Adrenal gland (tissue), 9 donors: ENCODE measurements at regions not wholly inside any gene's neighbourhood (a gene's known extent, or its start where the extent isn't known, plus 50 kb on each side); places are given as distances from the start of the nearest gene placed in this dataset.

Source experiments
- DNase-seq, 7 donors: peaks; one replicate each; pipeline ENCODE4 v3.0.0-alpha.2; 2019 to 2020
- H3K27ac ChIP-seq, 5 donors: fragments of 200-600 bp; sonication (generic) in 4 of 5; 1 replicate in 3 of 5; 2 replicates in 2 of 5; pipeline versions ENCODE4 v1.5.1 to v1.8.0; 2016 to 2020; ENCODE audit warnings: mild to moderate bottlenecking in 1 of 5
- H3K27me3 ChIP-seq: fragments of 200-600 bp; 2 replicates; pipeline ENCODE4 v1.8.0; 2021
- H3K36me3 ChIP-seq, 2 donors: fragments of 200-600 bp; replicated peaks in 1 of 2; 1 replicate in 1 of 2; 2 replicates in 1 of 2; pipeline versions ENCODE4 v1.5.1 to v1.8.0; 2018 to 2022
- H3K4me1 ChIP-seq, 2 donors: fragments of 200-600 bp; replicated peaks in 1 of 2; 1 replicate in 1 of 2; 2 replicates in 1 of 2; pipeline versions ENCODE4 v1.5.1 to v1.8.0; 2018 to 2021
- H3K4me3 ChIP-seq, 4 donors: fragments of 200-600 bp; sonication (generic) in 3 of 4; one replicate each; pipeline ENCODE4 v1.5.1; 2016 to 2018
- H3K9me3 ChIP-seq, 3 donors: fragments of 200-600 bp; sonication (generic) in 1 of 3; replicated peaks in 1 of 3; 1 replicate in 2 of 3; 2 replicates in 1 of 3; pipeline versions ENCODE4 v1.5.1 to v1.8.0; 2016 to 2021
- POLR2A ChIP-seq, 2 donors: fragments of 450-650 bp; IDR thresholded peaks; one replicate each; pipeline ENCODE4 v1.6.1; 2017; ENCODE audit warnings: antibody characterized with exemption in 2 of 2, mild to moderate bottlenecking in 2 of 2, moderate library complexity in 1 of 2
- WGBS, 4 donors: extraction: QIAGEN DNeasy Blood & Tissue Kit in 2 of 4; methylation state at CpG; one replicate each; pipeline versions ENCODE4 v1.1.5 to v1.1.7; 2013 to 2017; 5-methylcytosine and 5-hydroxymethylcytosine counted together
- intact Hi-C, 2 donors: fragments of 100-400 bp; cut with DNase I; formaldehyde crosslinking; loops; one replicate each; pipeline versions ENCODE4 v1.14.1 to v1.15.0; 2022 to 2023
- TF ChIP-seq, protein P1 (sequence below), 6 experiments: fragments of 450-650 bp in 4 of 6; fragments of 200-600 bp in 2 of 6; sonication (generic) in 1 of 6; IDR thresholded peaks; 1 replicate in 5 of 6; 2 replicates in 1 of 6; pipeline versions ENCODE4 v1.5.1 to v1.8.0; 2016 to 2021; ENCODE audit warnings: antibody characterized with exemption in 6 of 6, mild to moderate bottlenecking in 2 of 6, moderate library complexity in 1 of 6
- donor health status: healthy with polysubstance abuse.
- donor health status: Bipolar disorder and iron deficiency.
- donor health status: DM: yes; HTN: yes; CAD: no.
- donor health status: DM: no; HTN: no; CAD: no.
- donor health status: DM: no; HTN: no; CAD: no.

DNA sequence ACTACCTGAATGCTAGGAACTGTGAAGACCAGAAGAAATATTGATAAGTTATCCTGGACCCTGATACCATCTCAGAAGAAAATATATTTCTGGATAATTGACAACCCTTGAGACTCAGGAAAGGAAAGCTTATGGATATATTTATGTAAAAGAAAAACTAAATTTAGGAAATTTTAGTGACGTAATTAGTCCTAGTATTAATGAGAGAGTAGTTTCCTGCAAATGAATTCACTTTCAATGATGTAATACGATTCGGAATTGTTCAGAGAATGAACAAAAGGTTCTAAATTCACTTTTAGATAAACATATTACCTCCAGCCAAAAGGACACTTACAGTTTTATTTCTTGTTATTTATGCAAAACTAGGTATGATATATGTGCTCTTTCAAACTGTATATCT is 1120.1 kb upstream of the NCAM2 start:
- intact Hi-C loops = no loop called here
- no peaks in the 10 kb centered on the region for H3K9me3 ChIP-seq
- H3K4me1 ChIP-seq = no peaks in the 10 kb centered on the region
- no peak overlapping the region for H3K4me3 ChIP-seq
- TF ChIP-seq, protein P1, sequence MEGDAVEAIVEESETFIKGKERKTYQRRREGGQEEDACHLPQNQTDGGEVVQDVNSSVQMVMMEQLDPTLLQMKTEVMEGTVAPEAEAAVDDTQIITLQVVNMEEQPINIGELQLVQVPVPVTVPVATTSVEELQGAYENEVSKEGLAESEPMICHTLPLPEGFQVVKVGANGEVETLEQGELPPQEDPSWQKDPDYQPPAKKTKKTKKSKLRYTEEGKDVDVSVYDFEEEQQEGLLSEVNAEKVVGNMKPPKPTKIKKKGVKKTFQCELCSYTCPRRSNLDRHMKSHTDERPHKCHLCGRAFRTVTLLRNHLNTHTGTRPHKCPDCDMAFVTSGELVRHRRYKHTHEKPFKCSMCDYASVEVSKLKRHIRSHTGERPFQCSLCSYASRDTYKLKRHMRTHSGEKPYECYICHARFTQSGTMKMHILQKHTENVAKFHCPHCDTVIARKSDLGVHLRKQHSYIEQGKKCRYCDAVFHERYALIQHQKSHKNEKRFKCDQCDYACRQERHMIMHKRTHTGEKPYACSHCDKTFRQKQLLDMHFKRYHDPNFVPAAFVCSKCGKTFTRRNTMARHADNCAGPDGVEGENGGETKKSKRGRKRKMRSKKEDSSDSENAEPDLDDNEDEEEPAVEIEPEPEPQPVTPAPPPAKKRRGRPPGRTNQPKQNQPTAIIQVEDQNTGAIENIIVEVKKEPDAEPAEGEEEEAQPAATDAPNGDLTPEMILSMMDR (IDR thresholded peaks at IDR 0.05) = no peak
- no peak for TF ChIP-seq POLR2A (IDR thresholded peaks at IDR 0.05)
- H3K27ac ChIP-seq = no peak overlapping the region
- 82 to 89% (median 83%) methylated on average over 3 of the region's 3 CpGs for WGBS, 4 donors
- DNase-seq = no peak
- no peaks in the 10 kb centered on the region for H3K27me3 ChIP-seq
- no peaks in the 10 kb centered on the region for H3K36me3 ChIP-seq

DNA sequence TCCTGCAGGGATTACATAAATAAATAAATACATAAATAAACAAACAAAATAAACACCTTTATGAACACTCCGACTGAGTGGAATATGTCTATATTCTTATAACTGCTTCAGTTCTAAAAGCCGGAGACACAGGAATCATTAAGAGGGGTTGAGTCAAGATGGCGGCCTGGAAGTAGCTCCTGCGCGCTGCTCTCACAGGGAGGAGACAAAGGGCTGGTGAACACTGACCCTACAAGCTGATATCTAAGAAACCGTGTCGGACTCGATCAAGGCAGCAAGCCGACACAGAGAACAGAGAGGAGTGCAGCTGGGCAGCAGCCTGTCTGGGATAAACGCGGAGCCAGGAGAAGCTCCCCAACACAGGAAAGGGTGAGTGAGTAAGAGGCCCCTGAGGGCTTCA is 1098.6 kb upstream of the NCAM2 start:
- H3K27ac ChIP-seq = no peak overlapping the region
- 90 to 94% (median 93%) methylated on average over 11 of the region's 11 CpGs for WGBS, 4 donors
- no peaks in the 10 kb centered on the region for H3K36me3 ChIP-seq
- TF ChIP-seq, protein P1 (IDR thresholded peaks at IDR 0.05) = no peak
- TF ChIP-seq POLR2A (IDR thresholded peaks at IDR 0.05) = no peak
- no peak overlapping the region for H3K4me3 ChIP-seq
- H3K4me1 ChIP-seq = no peaks in the 10 kb centered on the region
- no peak for DNase-seq
- intact Hi-C loops = no loop called here
- H3K9me3 ChIP-seq = no peaks in the 10 kb centered on the region
- no peaks in the 10 kb centered on the region for H3K27me3 ChIP-seq

DNA sequence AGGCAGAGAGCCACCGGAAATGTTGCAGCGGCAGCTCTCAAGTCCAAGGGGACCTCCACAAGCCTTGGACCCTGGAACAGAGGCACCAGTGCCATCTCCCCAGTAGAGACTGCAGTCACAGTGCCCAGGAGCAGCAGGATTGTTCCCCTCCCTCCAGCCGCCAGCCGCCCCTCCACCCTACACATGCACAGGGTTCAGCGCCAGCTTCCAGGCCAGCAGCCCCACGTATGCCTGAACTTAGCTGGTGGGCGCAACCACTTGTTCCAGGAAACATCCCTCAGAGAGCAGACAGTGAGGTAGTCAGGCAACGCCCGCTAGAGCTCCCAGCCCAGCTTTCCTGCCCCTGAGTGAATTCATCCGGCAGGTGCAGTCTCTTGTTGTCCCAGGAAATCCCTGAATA is 1098.1 kb upstream of the NCAM2 start:
- H3K27ac ChIP-seq = no peak overlapping the region
- intact Hi-C loops = no loop called here
- no peak for DNase-seq
- no peaks in the 10 kb centered on the region for H3K36me3 ChIP-seq
- H3K9me3 ChIP-seq = no peaks in the 10 kb centered on the region
- TF ChIP-seq POLR2A (IDR thresholded peaks at IDR 0.05) = no peak
- TF ChIP-seq, protein P1 (IDR thresholded peaks at IDR 0.05) = no peak
- H3K27me3 ChIP-seq = no peaks in the 10 kb centered on the region
- WGBS, 4 donors = 82 to 93% (median 91%) methylated on average over 8 to 10 of the region's 10 CpGs; no CpG with 5 or more reads in 1 of the 4 donors
- H3K4me3 ChIP-seq = no peak overlapping the region
- H3K4me1 ChIP-seq = no peaks in the 10 kb centered on the region

DNA sequence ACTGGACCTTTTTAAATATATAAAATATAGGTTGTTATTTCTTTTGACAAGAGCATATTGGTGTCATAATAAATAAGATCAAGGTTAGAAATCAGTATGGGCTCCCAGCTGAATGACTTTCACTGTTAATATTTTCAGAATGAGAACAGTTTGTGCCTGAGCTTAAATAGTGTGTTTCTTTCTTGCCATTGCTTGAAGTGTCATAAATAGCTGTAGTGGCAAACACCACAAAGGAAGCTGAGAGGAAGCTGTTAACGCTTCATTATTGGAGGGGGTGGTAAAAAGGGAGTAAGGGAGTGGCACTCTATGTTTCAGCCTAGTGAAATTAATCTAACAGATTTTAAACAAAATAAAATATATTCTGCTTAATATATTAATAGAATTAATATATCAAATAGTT is 1089.8 kb upstream of the NCAM2 start:
- Histone ChIP-seq H3K36me3 (no peaks in the 10 kb centered on the region), H3K4me3 (no peak overlapping the region), H3K27ac (no peak overlapping the region), H3K4me1 (no peaks in the 10 kb centered on the region), H3K9me3 (no peaks in the 10 kb centered on the region), H3K27me3 (no peaks in the 10 kb centered on the region)
- intact Hi-C loops = no loop called here
- TF ChIP-seq, protein P1 (IDR thresholded peaks at IDR 0.05) = no peak
- TF ChIP-seq POLR2A (IDR thresholded peaks at IDR 0.05) = no peak
- DNase-seq = no peak
- WGBS, 4 donors = 24 to 47% (median 42%) methylated on average over 1 of the region's 1 CpG
